Loucy (cell line): ENCODE measurements at regions not wholly inside any gene's neighbourhood (a gene's known extent, or its start where the extent isn't known, plus 50 kb on each side); places are given as distances from the start of the nearest gene placed in this dataset.

Experiments
- H2AFZ ChIP-seq: fragments of 200-600 bp; sonication (generic); 2 replicates; pipeline ENCODE4 v1.6.0; 2016; ENCODE audit warnings: antibody characterized with exemption, mild to moderate bottlenecking, low read length, moderate library complexity
- H3F3A ChIP-seq: fragments of 200-600 bp; 2 replicates; pipeline ENCODE4 v1.6.0; 2016; ENCODE audit warnings: antibody characterized with exemption, low read depth, mild to moderate bottlenecking
- H3K27me3 ChIP-seq: fragments of 200-600 bp; sonication (generic); 2 replicates; pipeline ENCODE4 v1.6.1; 2014; ENCODE audit warnings: low read length, mild to moderate bottlenecking; ENCODE audit not compliant: insufficient read depth, poor library complexity, severe bottlenecking
- H3K36me3 ChIP-seq: fragments of 200-600 bp; sonication (generic); 2 replicates; pipeline ENCODE4 v1.6.1; 2016; ENCODE audit warnings: low read length; ENCODE audit not compliant: insufficient read depth
- H3K4me1 ChIP-seq: fragments of 200-600 bp; sonication (generic); 2 replicates; pipeline ENCODE4 v1.5.1; 2014; ENCODE audit warnings: low read length, mild to moderate bottlenecking; ENCODE audit not compliant: insufficient read depth, poor library complexity, severe bottlenecking
- H3K4me2 ChIP-seq: fragments of 200-600 bp; sonication (generic); 2 replicates; pipeline ENCODE4 v1.6.0; 2014; ENCODE audit warnings: antibody characterized with exemption, low read length, low read depth, mild to moderate bottlenecking; ENCODE audit not compliant: poor library complexity, severe bottlenecking
- H3K4me3 ChIP-seq: fragments of 200-600 bp; sonication (generic); 2 replicates; pipeline ENCODE4 v1.5.1; 2014; ENCODE audit warnings: low read length, mild to moderate bottlenecking, mixed read lengths; ENCODE audit not compliant: poor library complexity, severe bottlenecking
- H3K79me2 ChIP-seq: fragments of 200-600 bp; sonication (generic); 2 replicates; pipeline ENCODE4 v1.6.1; 2014; ENCODE audit warnings: low read length; ENCODE audit not compliant: insufficient read depth
- H3K9ac ChIP-seq: fragments of 200-600 bp; sonication (generic); 2 replicates; pipeline ENCODE4 v1.6.0; 2014; ENCODE audit warnings: mild to moderate bottlenecking, low read depth, low read length, moderate library complexity; ENCODE audit not compliant: poor library complexity, severe bottlenecking
- H3K9me2 ChIP-seq: fragments of 200-600 bp; sonication (generic); replicated peaks from 2 replicates; pipeline ENCODE4 v1.6.1; 2016; ENCODE audit warnings: low read depth, low read length, mixed read lengths
- H3K9me3 ChIP-seq: fragments of 200-600 bp; sonication (generic); 2 replicates; pipeline ENCODE4 v1.6.1; 2014; ENCODE audit warnings: mild to moderate bottlenecking, antibody characterized with exemption, low read length, low read depth; ENCODE audit not compliant: insufficient read depth
- H4K20me1 ChIP-seq: fragments of 200-600 bp; sonication (generic); 2 replicates; pipeline ENCODE4 v1.6.0; 2014; ENCODE audit warnings: antibody characterized with exemption, low read length, mild to moderate bottlenecking; ENCODE audit not compliant: insufficient read depth, poor library complexity, severe bottlenecking
- CTCF ChIP-seq: fragments of 200-600 bp; sonication (generic); conservative IDR thresholded peaks from 2 replicates; pipeline ENCODE4 v1.5.1; 2014; ENCODE audit warnings: mild to moderate bottlenecking, antibody characterized with exemption, low read length
- EZH2phosphoT487 ChIP-seq: fragments of 200-600 bp; IDR thresholded peaks from 2 replicates; pipeline ENCODE4 v1.6.1; 2018; ENCODE audit warnings: antibody characterized with exemption, mild to moderate bottlenecking, moderate library complexity, borderline replicate concordance

GRCh38 chr10:4532011-4532410, 294.0 kb upstream of the AKR1E2 start:
- H3K79me2 ChIP-seq: no peaks in the 10 kb centered on the region
- H4K20me1 ChIP-seq: no peaks in the 10 kb centered on the region
- H3K27me3 ChIP-seq: no peaks in the 10 kb centered on the region
- H3K36me3 ChIP-seq: no peaks in the 10 kb centered on the region
- H2AFZ ChIP-seq: no peak overlapping the region
- H3F3A ChIP-seq: no peaks in the 10 kb centered on the region
- H3K4me3 ChIP-seq: no peak overlapping the region
- TF ChIP-seq EZH2phosphoT487: no peak
- TF ChIP-seq CTCF: no peak
- H3K4me2 ChIP-seq: no peak overlapping the region
- H3K9ac ChIP-seq: no peak overlapping the region
- no peaks in the 10 kb centered on the region for H3K4me1 ChIP-seq
- H3K9me3 ChIP-seq: no peaks in the 10 kb centered on the region
- no peaks in the 10 kb centered on the region for H3K9me2 ChIP-seq

- Histone ChIP-seq H2AFZ (no peak overlapping the region), H3K4me1 (no peaks in the 10 kb centered on the region), H3K9me3 (no peaks in the 10 kb centered on the region), H3K9me2 (no peaks in the 10 kb centered on the region), H3K4me3 (no peak overlapping the region), H3K9ac (no peak overlapping the region), H4K20me1 (no peaks in the 10 kb centered on the region), H3K79me2 (no peaks in the 10 kb centered on the region), H3K4me2 (no peak overlapping the region), H3K27me3 (no peaks in the 10 kb centered on the region), H3K36me3 (no peaks in the 10 kb centered on the region), H3F3A (no peaks in the 10 kb centered on the region)
- TF ChIP-seq EZH2phosphoT487 (no peak), CTCF (no peak)
These were observed 296.7 kb upstream of the AKR1E2 start for GRCh38 chr10:4529266-4529665.

GRCh38 chr10:4527281-4527970, 298.6 kb upstream of the AKR1E2 start:
- no peaks in the 10 kb centered on the region for H4K20me1 ChIP-seq
- H3K9me2 ChIP-seq: no peaks in the 10 kb centered on the region
- H3K4me2 ChIP-seq: no peak overlapping the region
- H3F3A ChIP-seq: no peaks in the 10 kb centered on the region
- H3K9ac ChIP-seq: no peak overlapping the region
- H3K27me3 ChIP-seq: no peaks in the 10 kb centered on the region
- H3K4me1 ChIP-seq: no peaks in the 10 kb centered on the region
- H3K79me2 ChIP-seq: no peaks in the 10 kb centered on the region
- H3K9me3 ChIP-seq: no peaks in the 10 kb centered on the region
- H2AFZ ChIP-seq: no peak overlapping the region
- no peaks in the 10 kb centered on the region for H3K36me3 ChIP-seq
- TF ChIP-seq EZH2phosphoT487 (no peak), CTCF (no peak)
- no peak overlapping the region for H3K4me3 ChIP-seq
